Fibroblast of lung (primary cell): ENCODE measurements at regions not wholly inside any gene's neighbourhood (a gene's known extent, or its start where the extent isn't known, plus 50 kb on each side); places are given as distances from the start of the nearest gene placed in this dataset.

Experiments
- DNase-seq, 2 donors: peaks; one replicate each; pipeline versions ENCODE4 v3.0.0 to v3.0.0-alpha.2; 2010; ENCODE audit warnings: low read depth in 2 of 2
- H2AFZ ChIP-seq: 2 replicates; pipeline ENCODE4 v1.5.1; 2012; ENCODE audit warnings: low read length, control low read depth, inconsistent platforms
- H3K27ac ChIP-seq: 2 replicates; pipeline ENCODE4 v1.5.1; 2011; ENCODE audit warnings: low read length, control low read depth; ENCODE audit not compliant: insufficient read depth
- H3K27me3 ChIP-seq: 2 replicates; pipeline ENCODE4 v1.5.1; 2011; ENCODE audit warnings: mild to moderate bottlenecking, low read length; ENCODE audit not compliant: control insufficient read depth, insufficient read depth
- H3K36me3 ChIP-seq: 2 replicates; pipeline ENCODE4 v1.5.1; 2011; ENCODE audit warnings: low read length; ENCODE audit not compliant: control insufficient read depth, insufficient read depth
- H3K4me1 ChIP-seq: 2 replicates; pipeline ENCODE4 v1.5.1; 2011; ENCODE audit warnings: low read length; ENCODE audit not compliant: control insufficient read depth, insufficient read depth; ENCODE audit errors: extremely low read depth
- H3K4me2 ChIP-seq: 2 replicates; pipeline ENCODE4 v1.5.1; 2011; ENCODE audit warnings: low read length, control low read depth; ENCODE audit not compliant: insufficient read depth; ENCODE audit errors: extremely low read depth
- H3K4me3 ChIP-seq, 4 experiments: fragments of 200-600 bp in 1 of 4; sonication (generic) in 1 of 4; replicated peaks in 1 of 4; 2 replicates each; pipeline ENCODE4 v1.5.1; 2011 to 2016; ENCODE audit warnings: low read length in 4 of 4, low read depth in 3 of 4, mild to moderate bottlenecking in 3 of 4, control low read depth in 2 of 4, inconsistent platforms in 1 of 4, mixed read lengths in 1 of 4; ENCODE audit not compliant: insufficient read depth in 1 of 4; ENCODE audit errors: control extremely low read depth in 1 of 4
- H3K79me2 ChIP-seq: 2 replicates; pipeline ENCODE4 v1.5.1; 2012; ENCODE audit warnings: mild to moderate bottlenecking, low read length, inconsistent platforms; ENCODE audit not compliant: control insufficient read depth, insufficient read depth
- H3K9ac ChIP-seq: 2 replicates; pipeline ENCODE4 v1.5.1; 2011; ENCODE audit warnings: mild to moderate bottlenecking, low read length, control low read depth; ENCODE audit not compliant: insufficient read depth
- H3K9me3 ChIP-seq: 2 replicates; pipeline ENCODE4 v1.5.1; 2012; ENCODE audit warnings: low read depth, low read length; ENCODE audit not compliant: control insufficient read depth, insufficient read depth
- H4K20me1 ChIP-seq: 2 replicates; pipeline ENCODE4 v1.5.1; 2011; ENCODE audit warnings: low read length; ENCODE audit not compliant: control insufficient read depth, insufficient read depth; ENCODE audit errors: extremely low read depth
- EZH2 ChIP-seq: IDR thresholded peaks from 2 replicates; pipeline ENCODE4 v1.5.1; 2012; ENCODE audit warnings: low read length, control low read depth, mild to moderate bottlenecking; ENCODE audit errors: missing control alignments
- TF ChIP-seq, protein P1 (sequence below), 2 donors: IDR thresholded peaks in 1 of 2; conservative IDR thresholded peaks in 1 of 2; 1 replicate in 1 of 2; 2 replicates in 1 of 2; pipeline ENCODE4 v1.5.1; 2011 to 2012; ENCODE audit warnings: low read length in 2 of 2, control low read depth in 1 of 2, inconsistent platforms in 1 of 2, low read depth in 1 of 2, mild to moderate bottlenecking in 1 of 2

DNA sequence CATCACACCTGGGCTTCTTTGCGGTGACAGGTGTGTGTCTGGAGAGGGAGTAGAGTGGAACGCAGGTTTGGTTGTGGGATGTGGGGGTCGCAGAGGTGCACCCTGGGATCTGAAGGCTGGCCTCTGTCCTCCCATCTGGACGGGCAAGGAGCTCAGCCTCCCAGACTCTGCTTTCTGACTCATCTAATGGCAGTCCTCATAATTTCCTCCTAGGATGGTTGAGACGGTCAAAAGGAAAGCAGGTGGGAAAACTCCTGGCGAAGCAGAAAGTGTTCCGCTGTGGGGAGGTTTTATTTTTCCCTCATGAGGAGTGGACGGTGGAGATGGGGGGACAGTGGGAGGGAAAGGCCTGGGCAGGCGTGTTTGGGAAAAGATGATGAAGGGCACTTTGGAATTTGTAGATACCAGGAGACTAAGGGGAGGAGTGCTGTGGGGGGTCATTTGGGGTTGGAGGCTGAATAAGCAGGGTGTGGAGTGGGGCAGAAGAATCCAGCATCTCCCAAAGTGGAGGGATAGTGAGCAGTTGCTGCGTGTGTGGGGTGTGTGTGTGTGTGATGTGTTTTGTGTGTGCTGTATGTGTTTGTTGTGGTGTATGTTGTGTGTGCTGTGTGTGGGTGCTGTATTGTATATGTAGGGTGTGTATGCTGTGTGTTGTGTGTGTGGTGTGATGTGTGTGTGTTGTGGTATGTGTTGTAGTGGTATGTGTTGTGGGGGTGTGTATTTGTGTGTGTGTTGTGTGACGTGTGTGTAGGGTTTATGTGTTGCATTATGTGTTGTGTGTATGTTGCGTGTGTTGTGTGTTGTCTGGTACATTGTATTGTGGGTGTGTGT lies 97.2 kb upstream of the PODXL start:
- Histone ChIP-seq H3K4me2 (no peak overlapping the region), H3K9ac (no peak overlapping the region), H3K36me3 (no peaks in the 10 kb centered on the region), H3K27me3 (no peaks in the 10 kb centered on the region), H3K79me2 (no peaks in the 10 kb centered on the region), H4K20me1 (no peaks in the 10 kb centered on the region), H3K4me3 (no peak overlapping the region), H3K9me3 (no peaks in the 10 kb centered on the region), H3K4me1 (peaks cover 3% of the 10 kb centered on the region), H3K27ac (no peak overlapping the region), H2AFZ (no peak overlapping the region)
- peak in 1 of 2 donors; percentile 37 for DNase-seq
- TF ChIP-seq, protein P1, sequence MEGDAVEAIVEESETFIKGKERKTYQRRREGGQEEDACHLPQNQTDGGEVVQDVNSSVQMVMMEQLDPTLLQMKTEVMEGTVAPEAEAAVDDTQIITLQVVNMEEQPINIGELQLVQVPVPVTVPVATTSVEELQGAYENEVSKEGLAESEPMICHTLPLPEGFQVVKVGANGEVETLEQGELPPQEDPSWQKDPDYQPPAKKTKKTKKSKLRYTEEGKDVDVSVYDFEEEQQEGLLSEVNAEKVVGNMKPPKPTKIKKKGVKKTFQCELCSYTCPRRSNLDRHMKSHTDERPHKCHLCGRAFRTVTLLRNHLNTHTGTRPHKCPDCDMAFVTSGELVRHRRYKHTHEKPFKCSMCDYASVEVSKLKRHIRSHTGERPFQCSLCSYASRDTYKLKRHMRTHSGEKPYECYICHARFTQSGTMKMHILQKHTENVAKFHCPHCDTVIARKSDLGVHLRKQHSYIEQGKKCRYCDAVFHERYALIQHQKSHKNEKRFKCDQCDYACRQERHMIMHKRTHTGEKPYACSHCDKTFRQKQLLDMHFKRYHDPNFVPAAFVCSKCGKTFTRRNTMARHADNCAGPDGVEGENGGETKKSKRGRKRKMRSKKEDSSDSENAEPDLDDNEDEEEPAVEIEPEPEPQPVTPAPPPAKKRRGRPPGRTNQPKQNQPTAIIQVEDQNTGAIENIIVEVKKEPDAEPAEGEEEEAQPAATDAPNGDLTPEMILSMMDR (conservative IDR thresholded peaks at IDR 0.05 in 1 of 2, IDR thresholded peaks at IDR 0.05 in 1 of 2; ENCODE audit: low read depth in 1 of 2, low read length in 2 of 2), result no peak
- no peak for TF ChIP-seq EZH2

DNA sequence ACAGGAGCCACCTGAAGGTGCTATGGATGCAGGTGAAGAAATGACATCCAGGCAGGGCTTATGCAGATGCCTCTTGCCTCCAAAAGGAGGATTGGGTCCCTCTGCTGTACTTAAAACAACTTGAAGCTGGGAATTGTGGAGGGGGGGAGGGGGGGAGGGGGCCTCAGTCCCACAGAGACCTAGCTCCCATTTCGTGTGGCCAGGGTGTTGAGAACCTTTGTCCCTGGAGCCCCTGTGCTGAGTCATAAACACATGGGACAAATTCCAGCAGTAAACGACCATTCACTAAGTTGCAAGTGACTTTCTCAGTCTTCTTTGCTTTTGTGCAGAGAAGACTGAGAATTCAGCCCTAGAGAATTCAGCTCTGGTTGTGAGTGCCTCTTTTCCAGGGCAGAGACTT lies 96.5 kb upstream of the PODXL start:
- no peak for DNase-seq

DNA sequence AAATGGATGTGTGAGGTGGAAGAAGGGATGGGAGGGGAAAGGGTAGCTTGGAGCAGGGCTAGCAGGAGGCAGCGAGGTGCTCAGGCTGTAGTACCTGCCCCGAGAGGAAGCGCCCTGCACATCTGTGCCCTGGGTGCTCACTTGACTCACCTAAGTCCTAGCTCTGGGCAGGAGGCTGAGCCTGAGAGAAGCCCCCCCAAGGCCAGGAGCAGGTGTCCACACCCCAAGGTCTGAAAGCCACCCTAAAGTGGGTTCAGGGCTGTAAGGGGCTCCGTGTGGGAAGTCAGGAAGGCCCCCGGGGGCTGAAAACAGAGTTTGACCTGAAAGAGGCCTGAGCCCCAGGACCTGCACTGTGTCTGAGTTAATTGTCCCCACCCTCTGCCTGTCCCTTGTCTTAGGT lies 95.8 kb upstream of the PODXL start:
- no peak overlapping the region for H3K27ac ChIP-seq
- H3K4me2 ChIP-seq, result no peak overlapping the region
- no peak overlapping the region for H3K4me3 ChIP-seq
- no peak overlapping the region for H3K9ac ChIP-seq
- no peaks in the 10 kb centered on the region for H3K9me3 ChIP-seq
- no peaks in the 10 kb centered on the region for H3K79me2 ChIP-seq
- no peaks in the 10 kb centered on the region for H3K36me3 ChIP-seq
- H3K4me1 ChIP-seq, result peaks cover 3% of the 10 kb centered on the region
- TF ChIP-seq EZH2, result no peak
- TF ChIP-seq, protein P1 (conservative IDR thresholded peaks at IDR 0.05 in 1 of 2, IDR thresholded peaks at IDR 0.05 in 1 of 2; ENCODE audit: low read depth in 1 of 2, low read length in 2 of 2), result no peak
- DNase-seq, result no peak
- no peaks in the 10 kb centered on the region for H4K20me1 ChIP-seq
- H2AFZ ChIP-seq, result no peak overlapping the region
- no peaks in the 10 kb centered on the region for H3K27me3 ChIP-seq

More for the DNA sequence above, 96.5 kb upstream of the PODXL start:
- H4K20me1 ChIP-seq, result no peaks in the 10 kb centered on the region
- H3K4me3 ChIP-seq, result no peak overlapping the region
- no peaks in the 10 kb centered on the region for H3K9me3 ChIP-seq
- H3K27me3 ChIP-seq, result no peaks in the 10 kb centered on the region
- TF ChIP-seq, protein P1 (conservative IDR thresholded peaks at IDR 0.05 in 1 of 2, IDR thresholded peaks at IDR 0.05 in 1 of 2; ENCODE audit: low read depth in 1 of 2, low read length in 2 of 2), result no peak
- no peak for TF ChIP-seq EZH2
- H3K4me2 ChIP-seq, result no peak overlapping the region
- H3K9ac ChIP-seq, result no peak overlapping the region
- H2AFZ ChIP-seq, result no peak overlapping the region
- no peak overlapping the region for H3K27ac ChIP-seq
- H3K36me3 ChIP-seq, result no peaks in the 10 kb centered on the region
- H3K79me2 ChIP-seq, result no peaks in the 10 kb centered on the region
- H3K4me1 ChIP-seq, result peaks cover 3% of the 10 kb centered on the region
